ENCODE measurements at regions not wholly inside any gene's neighbourhood (a gene's known extent, or its start where the extent isn't known, plus 50 kb on each side); places are given as distances from the start of the nearest gene placed in this dataset.

GRCh38 chr2:224302952-224303351, 99.0 kb downstream of the FAM124B start:
- Histone ChIP-seq H4K20me1 (ENCODE audit: control insufficient read depth, extremely low read depth, insufficient read depth, low read length) (no peaks in the 10 kb centered on the region), H3K79me2 (ENCODE audit: control insufficient read depth, insufficient read depth, low read length) (no peaks in the 10 kb centered on the region), H3K4me2 (ENCODE audit: control insufficient read depth, extremely low read depth, insufficient read depth, low read depth, low read length) (no peak overlapping the region), H3K36me3 (ENCODE audit: control insufficient read depth in 2 of 2, extremely low read depth in 1 of 2, insufficient read depth in 2 of 2, low read length in 2 of 2) (no peaks in the 10 kb centered on the region), H3K9me1 (ENCODE audit: control insufficient read depth, extremely low read depth, insufficient read depth, low read length) (no peaks in the 10 kb centered on the region), H2AFZ (ENCODE audit: control insufficient read depth, low read length) (no peak overlapping the region), H3K9me3 (ENCODE audit: control insufficient read depth, low read depth, low read length) (no peaks in the 10 kb centered on the region), H3K9ac (ENCODE audit: control insufficient read depth, extremely low read depth, insufficient read depth, low read length) (no peak overlapping the region), H3K27me3 (ENCODE audit: control insufficient read depth, extremely low read depth, insufficient read depth, low read length) (no peaks in the 10 kb centered on the region), H3K4me1 (ENCODE audit: control insufficient read depth, extremely low read depth, insufficient read depth, low read length) (no peaks in the 10 kb centered on the region), H3K4me3 (ENCODE audit: control insufficient read depth in 2 of 3, extremely low read depth in 1 of 3, insufficient read depth in 2 of 3, low read depth in 1 of 3, low read length in 3 of 3) (no peak overlapping the region), H3K27ac (ENCODE audit: control insufficient read depth, insufficient read depth, low read length) (no peak overlapping the region)
- dilution Hi-C loops (cut with MboI; ENCODE audit: extremely low pct_ligation_motif_present, low sequenced_read_pairs) = no loop called here
- TF ChIP-seq, protein P1, sequence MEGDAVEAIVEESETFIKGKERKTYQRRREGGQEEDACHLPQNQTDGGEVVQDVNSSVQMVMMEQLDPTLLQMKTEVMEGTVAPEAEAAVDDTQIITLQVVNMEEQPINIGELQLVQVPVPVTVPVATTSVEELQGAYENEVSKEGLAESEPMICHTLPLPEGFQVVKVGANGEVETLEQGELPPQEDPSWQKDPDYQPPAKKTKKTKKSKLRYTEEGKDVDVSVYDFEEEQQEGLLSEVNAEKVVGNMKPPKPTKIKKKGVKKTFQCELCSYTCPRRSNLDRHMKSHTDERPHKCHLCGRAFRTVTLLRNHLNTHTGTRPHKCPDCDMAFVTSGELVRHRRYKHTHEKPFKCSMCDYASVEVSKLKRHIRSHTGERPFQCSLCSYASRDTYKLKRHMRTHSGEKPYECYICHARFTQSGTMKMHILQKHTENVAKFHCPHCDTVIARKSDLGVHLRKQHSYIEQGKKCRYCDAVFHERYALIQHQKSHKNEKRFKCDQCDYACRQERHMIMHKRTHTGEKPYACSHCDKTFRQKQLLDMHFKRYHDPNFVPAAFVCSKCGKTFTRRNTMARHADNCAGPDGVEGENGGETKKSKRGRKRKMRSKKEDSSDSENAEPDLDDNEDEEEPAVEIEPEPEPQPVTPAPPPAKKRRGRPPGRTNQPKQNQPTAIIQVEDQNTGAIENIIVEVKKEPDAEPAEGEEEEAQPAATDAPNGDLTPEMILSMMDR (optimal IDR thresholded peaks at IDR 0.05 in 1 of 3, IDR thresholded peaks at IDR 0.05 in 1 of 3, conservative IDR thresholded peaks at IDR 0.05 in 1 of 3; ENCODE audit: extremely low read depth in 1 of 3, insufficient read depth in 2 of 3, low read length in 3 of 3) = no peak
- TF ChIP-seq EZH2 (IDR thresholded peaks at IDR 0.05; ENCODE audit: low read length) = no peak
- FAIRE-seq (no peak), DNase-seq (ENCODE audit: low read depth, low spot score) (no peak)

DNA sequence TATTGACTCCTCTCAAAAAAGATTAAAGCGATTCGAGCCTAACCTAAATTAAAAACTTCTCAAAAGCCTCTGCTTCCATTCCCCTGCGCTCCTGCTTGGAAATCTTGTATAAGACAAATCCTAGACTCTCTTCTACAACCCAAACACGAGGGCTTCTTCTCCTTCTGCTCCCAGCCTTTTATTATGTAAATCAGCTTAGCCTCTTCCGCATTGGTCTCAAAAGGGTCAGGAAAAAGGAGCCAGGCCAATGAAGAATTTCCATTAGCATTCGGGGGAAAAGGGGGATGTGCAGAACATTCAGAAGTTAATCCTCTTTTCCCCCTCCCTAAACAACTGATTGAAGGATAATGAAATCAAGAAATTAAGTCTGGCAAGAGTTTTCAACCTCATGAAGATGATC, 107.9 kb downstream of the FAM124B start:
- no peak overlapping the region for H3K27ac ChIP-seq (ENCODE audit: control insufficient read depth, insufficient read depth, low read length)
- H3K9me1 ChIP-seq (ENCODE audit: control insufficient read depth, extremely low read depth, insufficient read depth, low read length) = no peaks in the 10 kb centered on the region
- no peaks in the 10 kb centered on the region for H3K79me2 ChIP-seq (ENCODE audit: control insufficient read depth, insufficient read depth, low read length)
- H3K4me1 ChIP-seq (ENCODE audit: control insufficient read depth, extremely low read depth, insufficient read depth, low read length) = no peaks in the 10 kb centered on the region
- H3K9me3 ChIP-seq (ENCODE audit: control insufficient read depth, low read depth, low read length) = no peaks in the 10 kb centered on the region
- H3K9ac ChIP-seq (ENCODE audit: control insufficient read depth, extremely low read depth, insufficient read depth, low read length) = no peak overlapping the region
- H4K20me1 ChIP-seq (ENCODE audit: control insufficient read depth, extremely low read depth, insufficient read depth, low read length) = no peaks in the 10 kb centered on the region
- H3K4me2 ChIP-seq (ENCODE audit: control insufficient read depth, extremely low read depth, insufficient read depth, low read depth, low read length) = no peak overlapping the region
- no peak overlapping the region for H2AFZ ChIP-seq (ENCODE audit: control insufficient read depth, low read length)
- H3K27me3 ChIP-seq (ENCODE audit: control insufficient read depth, extremely low read depth, insufficient read depth, low read length) = no peaks in the 10 kb centered on the region
- no peaks in the 10 kb centered on the region for H3K36me3 ChIP-seq (ENCODE audit: control insufficient read depth in 2 of 2, extremely low read depth in 1 of 2, insufficient read depth in 2 of 2, low read length in 2 of 2)
- FAIRE-seq = no peak
- DNase-seq (ENCODE audit: low read depth, low spot score) = no peak
- dilution Hi-C loops (cut with MboI; ENCODE audit: extremely low pct_ligation_motif_present, low sequenced_read_pairs) = loop anchor here (25.0 kb wide), 1 partner anchor 307 kb away; no protein-coding TSS in a partner anchor
- no peak overlapping the region for H3K4me3 ChIP-seq (ENCODE audit: control insufficient read depth in 2 of 3, extremely low read depth in 1 of 3, insufficient read depth in 2 of 3, low read depth in 1 of 3, low read length in 3 of 3)
- TF ChIP-seq EZH2 (IDR thresholded peaks at IDR 0.05; ENCODE audit: low read length) = no peak
- TF ChIP-seq, protein P1 (optimal IDR thresholded peaks at IDR 0.05 in 1 of 3, IDR thresholded peaks at IDR 0.05 in 1 of 3, conservative IDR thresholded peaks at IDR 0.05 in 1 of 3; ENCODE audit: extremely low read depth in 1 of 3, insufficient read depth in 2 of 3, low read length in 3 of 3) = no peak
